ENCODE measurements at regions not wholly inside any gene's neighbourhood (a gene's known extent, or its start where the extent isn't known, plus 50 kb on each side); places are given as distances from the start of the nearest gene placed in this dataset.
A peak's percentile ranks its signal among the peaks of the same experiment; 100 is the strongest.

DNA sequence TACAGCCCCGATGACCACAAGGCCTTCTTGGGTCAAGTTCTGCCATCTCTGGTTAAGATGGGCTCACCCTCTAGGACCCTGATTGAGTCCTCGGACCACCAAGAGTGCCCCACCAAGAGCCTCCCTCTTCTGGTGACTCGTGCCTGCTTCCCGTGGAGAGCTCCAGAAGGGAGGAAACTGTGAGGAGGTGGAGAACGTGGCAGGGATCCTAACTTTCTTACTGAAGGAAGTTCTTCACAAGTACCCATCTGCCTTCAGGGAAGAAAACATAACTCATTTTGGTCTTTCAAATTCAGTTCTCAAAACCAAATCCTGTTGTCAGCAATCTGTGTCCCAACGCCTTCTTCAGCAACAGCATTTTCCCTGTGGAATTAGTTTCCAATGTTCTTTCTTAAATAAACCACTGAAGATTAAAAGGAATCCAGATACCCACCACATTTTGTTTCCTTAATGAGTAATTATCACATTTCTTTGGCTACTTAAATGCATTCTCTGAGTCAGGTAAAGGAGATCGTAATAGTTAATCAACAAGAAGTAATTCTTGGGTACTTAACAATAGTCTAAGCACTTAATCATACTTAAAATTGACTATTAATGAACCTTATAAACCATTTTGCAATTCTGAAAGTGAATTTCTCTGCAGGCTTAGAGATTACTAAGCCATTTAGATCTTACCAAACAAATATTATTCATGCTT, 185.8 kb upstream of the SGK1 start:
- Histone ChIP-seq H3K36me3 (no peaks in the 10 kb centered on the region), H3K27me3 (no peaks in the 10 kb centered on the region), H3K4me3 (no peak overlapping the region), H3K9me3 (no peaks in the 10 kb centered on the region), H3K4me1 (peaks cover 0 to 13% (median 4%) of the 10 kb centered on the region in 12 donors), H3K27ac (no peak overlapping the region)
- TF ChIP-seq, protein P1, sequence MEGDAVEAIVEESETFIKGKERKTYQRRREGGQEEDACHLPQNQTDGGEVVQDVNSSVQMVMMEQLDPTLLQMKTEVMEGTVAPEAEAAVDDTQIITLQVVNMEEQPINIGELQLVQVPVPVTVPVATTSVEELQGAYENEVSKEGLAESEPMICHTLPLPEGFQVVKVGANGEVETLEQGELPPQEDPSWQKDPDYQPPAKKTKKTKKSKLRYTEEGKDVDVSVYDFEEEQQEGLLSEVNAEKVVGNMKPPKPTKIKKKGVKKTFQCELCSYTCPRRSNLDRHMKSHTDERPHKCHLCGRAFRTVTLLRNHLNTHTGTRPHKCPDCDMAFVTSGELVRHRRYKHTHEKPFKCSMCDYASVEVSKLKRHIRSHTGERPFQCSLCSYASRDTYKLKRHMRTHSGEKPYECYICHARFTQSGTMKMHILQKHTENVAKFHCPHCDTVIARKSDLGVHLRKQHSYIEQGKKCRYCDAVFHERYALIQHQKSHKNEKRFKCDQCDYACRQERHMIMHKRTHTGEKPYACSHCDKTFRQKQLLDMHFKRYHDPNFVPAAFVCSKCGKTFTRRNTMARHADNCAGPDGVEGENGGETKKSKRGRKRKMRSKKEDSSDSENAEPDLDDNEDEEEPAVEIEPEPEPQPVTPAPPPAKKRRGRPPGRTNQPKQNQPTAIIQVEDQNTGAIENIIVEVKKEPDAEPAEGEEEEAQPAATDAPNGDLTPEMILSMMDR (IDR thresholded peaks at IDR 0.05) = no peak
- TF ChIP-seq POLR2A (IDR thresholded peaks at IDR 0.05) = no peak
- WGBS, 4 donors = 59 to 78% (median 73%) methylated on average over 7 of the region's 7 CpGs
- ATAC-seq (no peak), DNase-seq (no peak)
- intact Hi-C loops (cut with DNase I) = no loop called here

DNA sequence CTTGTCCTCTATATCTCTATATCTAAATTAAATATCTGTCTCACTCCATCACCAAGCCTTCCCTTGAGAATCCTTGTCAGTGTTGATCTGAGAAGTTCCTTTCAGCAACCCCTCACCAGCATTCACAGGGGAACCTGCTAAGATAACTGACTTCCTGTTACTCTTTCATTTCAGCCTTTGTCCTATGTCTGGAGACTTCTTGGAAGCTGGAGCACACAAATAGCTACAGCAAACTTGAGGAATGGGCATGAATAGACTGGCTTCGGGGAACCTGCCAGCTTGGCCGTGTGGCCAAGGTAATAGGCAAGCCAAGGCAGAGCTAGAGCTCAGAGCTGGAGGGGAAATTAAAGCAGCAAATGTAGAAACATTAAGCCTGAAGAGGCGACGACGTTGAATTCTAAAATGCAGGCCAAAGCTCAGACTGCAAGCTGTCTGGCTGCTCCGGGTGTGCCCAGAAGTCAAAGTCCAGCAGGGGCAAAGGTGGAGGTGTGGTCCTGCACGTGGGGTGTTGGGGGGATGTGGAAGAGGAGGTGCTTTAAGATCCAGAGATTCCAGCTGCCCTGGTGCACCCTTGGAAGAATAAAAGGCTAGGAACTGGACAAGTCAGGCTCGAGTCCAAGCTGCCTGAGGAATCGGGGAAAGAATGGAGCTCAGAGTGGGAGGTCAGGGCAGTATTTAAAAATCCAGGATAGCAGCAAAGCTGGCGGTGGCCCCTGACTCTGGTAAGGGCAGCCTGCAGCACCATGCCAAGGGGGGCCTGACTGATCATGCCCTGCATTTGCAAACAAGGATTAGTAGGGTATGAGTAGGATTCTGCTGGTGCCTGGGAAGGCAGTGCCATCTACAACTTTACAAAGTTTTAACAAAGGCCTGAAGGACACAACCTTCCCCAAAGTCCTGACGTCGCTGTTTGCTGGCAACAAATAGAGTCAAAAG, 185.0 kb upstream of the SGK1 start:
- Histone ChIP-seq H3K36me3 (no peaks in the 10 kb centered on the region), H3K27ac (no peak overlapping the region), H3K9me3 (no peaks in the 10 kb centered on the region), H3K27me3 (no peaks in the 10 kb centered on the region), H3K4me3 (no peak overlapping the region), H3K4me1 (peaks cover 0 to 13% (median 4%) of the 10 kb centered on the region in 12 donors)
- no peak for ATAC-seq
- 64 to 79% (median 73%) methylated on average over 12 of the region's 12 CpGs for WGBS, 4 donors
- TF ChIP-seq POLR2A (IDR thresholded peaks at IDR 0.05) = no peak
- TF ChIP-seq, protein P1 (IDR thresholded peaks at IDR 0.05) = no peak
- intact Hi-C loops (cut with DNase I) = no loop called here
- no peak for DNase-seq

DNA sequence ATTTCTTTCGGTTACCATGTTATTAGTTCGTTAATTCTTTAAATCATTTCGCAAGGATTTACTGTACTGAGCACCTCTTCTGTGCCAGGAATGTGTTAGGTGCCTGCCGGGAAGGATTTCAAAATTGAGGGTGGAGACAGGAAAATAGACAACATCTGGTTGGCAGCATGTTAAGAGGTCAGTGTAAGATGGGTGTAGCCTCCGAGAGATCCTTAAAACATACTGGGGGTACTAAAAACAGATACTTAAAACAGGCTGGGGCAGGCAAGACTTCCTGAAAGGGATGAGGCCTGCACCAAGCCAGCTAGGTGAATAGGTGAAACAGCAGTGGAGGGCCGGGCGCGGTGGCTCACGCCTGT, 178.0 kb upstream of the SGK1 start:
- 67 to 82% (median 71%) methylated on average over 5 to 9 of the region's 9 CpGs for WGBS, 4 donors
- no peaks in the 10 kb centered on the region for H3K27me3 ChIP-seq

More for the DNA sequence above, 178.0 kb upstream of the SGK1 start:
- TF ChIP-seq POLR2A (IDR thresholded peaks at IDR 0.05) = no peak
- TF ChIP-seq, protein P1 (IDR thresholded peaks at IDR 0.05) = no peak
- H3K9me3 ChIP-seq = no peaks in the 10 kb centered on the region
- no peak for DNase-seq
- intact Hi-C loops (cut with DNase I) = no loop called here
- ATAC-seq = peak in 1 of 4 donors; percentile 20
- H3K4me1 ChIP-seq = peaks cover 0 to 6% (median 0%) of the 10 kb centered on the region in 12 donors
- H3K27ac ChIP-seq = no peak overlapping the region
- no peaks in the 10 kb centered on the region for H3K36me3 ChIP-seq
- no peak overlapping the region for H3K4me3 ChIP-seq

Data from heart left ventricle (tissue), 16 donors.